ENCODE measurements at regions not wholly inside any gene's neighbourhood (a gene's known extent, or its start where the extent isn't known, plus 50 kb on each side); places are given as distances from the start of the nearest gene placed in this dataset.
"Not testable (repeated sequence)": the region's sequence is repeated elsewhere in the genome, so short reads cannot be mapped to it uniquely, and the experiment has no call there.

DNA sequence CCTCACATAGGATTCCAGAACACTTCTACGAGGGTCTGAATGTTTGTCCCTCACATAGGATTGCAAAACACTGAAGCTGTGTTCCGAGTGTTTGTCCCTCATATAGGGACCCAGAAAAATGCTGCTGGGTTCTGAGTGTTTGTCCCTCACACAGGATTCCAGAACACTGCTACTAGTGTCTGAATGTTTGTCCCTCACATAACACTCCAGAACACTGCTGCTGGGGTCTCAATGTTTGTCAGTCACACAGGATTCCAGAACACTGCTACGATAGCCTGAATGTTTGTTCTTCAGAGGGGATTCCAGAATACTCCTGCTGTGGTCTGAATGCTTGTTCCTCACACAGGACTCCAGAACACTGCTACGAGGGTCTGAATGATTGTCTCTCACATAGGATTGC, 218.7 kb downstream of the FOXD4L6 start:
- Histone ChIP-seq H3K27ac (no peak overlapping the region), H3K36me3 (no peaks in the 10 kb centered on the region), H3K27me3 (no peaks in the 10 kb centered on the region), H3K4me3 (no peak overlapping the region), H3K4me1 (no peaks in the 10 kb centered on the region), H3K9ac (ENCODE audit: low read depth in 2 of 2, low read length in 2 of 2) (no peak overlapping the region), H3K9me3 (peaks cover 11% of the 10 kb centered on the region)
- no peak for DNase-seq
- TF ChIP-seq, protein P1, sequence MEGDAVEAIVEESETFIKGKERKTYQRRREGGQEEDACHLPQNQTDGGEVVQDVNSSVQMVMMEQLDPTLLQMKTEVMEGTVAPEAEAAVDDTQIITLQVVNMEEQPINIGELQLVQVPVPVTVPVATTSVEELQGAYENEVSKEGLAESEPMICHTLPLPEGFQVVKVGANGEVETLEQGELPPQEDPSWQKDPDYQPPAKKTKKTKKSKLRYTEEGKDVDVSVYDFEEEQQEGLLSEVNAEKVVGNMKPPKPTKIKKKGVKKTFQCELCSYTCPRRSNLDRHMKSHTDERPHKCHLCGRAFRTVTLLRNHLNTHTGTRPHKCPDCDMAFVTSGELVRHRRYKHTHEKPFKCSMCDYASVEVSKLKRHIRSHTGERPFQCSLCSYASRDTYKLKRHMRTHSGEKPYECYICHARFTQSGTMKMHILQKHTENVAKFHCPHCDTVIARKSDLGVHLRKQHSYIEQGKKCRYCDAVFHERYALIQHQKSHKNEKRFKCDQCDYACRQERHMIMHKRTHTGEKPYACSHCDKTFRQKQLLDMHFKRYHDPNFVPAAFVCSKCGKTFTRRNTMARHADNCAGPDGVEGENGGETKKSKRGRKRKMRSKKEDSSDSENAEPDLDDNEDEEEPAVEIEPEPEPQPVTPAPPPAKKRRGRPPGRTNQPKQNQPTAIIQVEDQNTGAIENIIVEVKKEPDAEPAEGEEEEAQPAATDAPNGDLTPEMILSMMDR (IDR thresholded peaks at IDR 0.05): no peak
- intact Hi-C loops (cut with DNase I): no loop called here

DNA sequence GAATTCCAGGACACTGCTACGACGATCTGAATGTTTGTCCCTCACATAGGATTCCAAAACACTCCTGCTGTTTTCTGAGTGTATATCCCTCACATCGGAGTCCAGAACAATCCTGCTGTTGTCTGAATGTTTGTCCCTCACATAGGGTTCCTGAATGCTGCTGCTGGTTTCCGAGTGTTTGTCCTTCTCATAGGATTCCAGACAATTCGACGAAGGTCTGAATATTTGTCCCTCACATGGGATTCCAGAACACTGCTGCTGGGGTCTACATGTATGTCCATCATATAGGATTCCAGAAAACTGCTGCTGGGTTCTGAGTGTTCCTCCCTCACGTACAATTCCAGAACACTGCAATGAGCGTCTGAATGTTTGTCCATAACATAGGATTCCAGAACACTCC, 219.4 kb downstream of the FOXD4L6 start:
- H3K27ac ChIP-seq; DNase-seq; intact Hi-C loops (cut with DNase I); H3K27me3 ChIP-seq; H3K4me3 ChIP-seq; H3K36me3 ChIP-seq; H3K9me3 ChIP-seq; H3K9ac ChIP-seq (ENCODE audit: low read depth in 2 of 2, low read length in 2 of 2); H3K4me1 ChIP-seq: not testable (repeated sequence)

- no peak overlapping the region for H3K4me3 ChIP-seq
- H3K4me1 ChIP-seq: no peaks in the 10 kb centered on the region
- H3K36me3 ChIP-seq: no peaks in the 10 kb centered on the region
- no peak overlapping the region for H3K27ac ChIP-seq
- TF ChIP-seq, protein P1 (IDR thresholded peaks at IDR 0.05): no peak
- H3K27me3 ChIP-seq: no peaks in the 10 kb centered on the region
- intact Hi-C loops (cut with DNase I): no loop called here
- no peak for DNase-seq
- H3K9ac ChIP-seq (ENCODE audit: low read depth in 2 of 2, low read length in 2 of 2): no peak overlapping the region
- H3K9me3 ChIP-seq: peaks cover 4% of the 10 kb centered on the region
Measured at GRCh38 chr9:40907657-40908624, 220.5 kb downstream of the FOXD4L6 start.

GRCh38 chr9:40906879-40907278, 221.6 kb downstream of the FOXD4L6 start:
- H3K4me1 ChIP-seq; DNase-seq; intact Hi-C loops (cut with DNase I); H3K4me3 ChIP-seq; H3K36me3 ChIP-seq; H3K9me3 ChIP-seq; H3K27ac ChIP-seq; H3K9ac ChIP-seq (ENCODE audit: low read depth in 2 of 2, low read length in 2 of 2); H3K27me3 ChIP-seq: not testable (repeated sequence)

DNA sequence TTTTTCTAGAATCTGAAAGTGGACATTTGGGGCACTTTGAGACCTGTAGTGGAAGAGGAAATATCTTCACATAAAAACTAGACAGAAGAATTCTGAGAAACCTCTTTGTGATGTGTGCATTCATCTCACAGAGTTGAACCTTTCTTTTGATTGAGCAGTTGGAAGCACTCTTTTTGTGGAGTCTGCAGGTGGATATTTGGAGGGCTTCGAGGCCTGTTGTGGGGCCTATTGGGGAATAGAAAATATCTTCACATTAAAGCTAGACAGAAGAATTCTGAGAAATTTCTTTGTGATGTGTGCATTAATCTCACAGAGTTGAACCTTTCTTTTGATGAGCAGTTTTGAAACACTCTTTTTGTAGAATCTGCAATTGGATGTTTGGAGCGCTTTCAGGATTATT, 236.2 kb downstream of the FOXD4L6 start:
- H3K36me3 ChIP-seq; DNase-seq; H3K9ac ChIP-seq (ENCODE audit: low read depth in 2 of 2, low read length in 2 of 2); H3K27me3 ChIP-seq; H3K4me1 ChIP-seq; H3K27ac ChIP-seq; intact Hi-C loops (cut with DNase I); H3K4me3 ChIP-seq: not testable (repeated sequence)
- peaks cover 26% of the 10 kb centered on the region for H3K9me3 ChIP-seq

- H3K9me3 ChIP-seq: peaks cover 33% of the 10 kb centered on the region
- H3K36me3 ChIP-seq; DNase-seq; H3K27ac ChIP-seq; intact Hi-C loops (cut with DNase I); H3K9ac ChIP-seq (ENCODE audit: low read depth in 2 of 2, low read length in 2 of 2); H3K4me3 ChIP-seq; H3K27me3 ChIP-seq; H3K4me1 ChIP-seq: not testable (repeated sequence)
Measured at GRCh38 chr9:40885858-40886257, 242.6 kb downstream of the FOXD4L6 start.

GRCh38 chr9:40884902-40885490, 243.5 kb downstream of the FOXD4L6 start:
- H3K27ac ChIP-seq; intact Hi-C loops (cut with DNase I); H3K4me3 ChIP-seq; H3K9ac ChIP-seq (ENCODE audit: low read depth in 2 of 2, low read length in 2 of 2); H3K4me1 ChIP-seq; DNase-seq; H3K27me3 ChIP-seq; H3K36me3 ChIP-seq: not testable (repeated sequence)
- H3K9me3 ChIP-seq: peaks cover 29% of the 10 kb centered on the region
